Heart left ventricle (tissue), 13 donors: ENCODE measurements at regions not wholly inside any gene's neighbourhood (a gene's known extent, or its start where the extent isn't known, plus 50 kb on each side); places are given as distances from the start of the nearest gene placed in this dataset.

ENCODE experiments used
- POLR2A ChIP-seq, 2 donors: fragments of 450-650 bp; IDR thresholded peaks; one replicate each; pipeline ENCODE4 v1.6.1; 2017; ENCODE audit warnings: antibody characterized with exemption in 2 of 2, mild to moderate bottlenecking in 2 of 2, moderate library complexity in 2 of 2
- TF ChIP-seq, protein P1 (sequence below), 12 donors: fragments of 200-600 bp; sonication (generic) in 4 of 12; IDR thresholded peaks; one replicate each; pipeline versions ENCODE4 v1.5.0 to v1.8.0; 2018 to 2022; ENCODE audit warnings: antibody characterized with exemption in 12 of 12, mild to moderate bottlenecking in 5 of 12
- donor health status: ischemic (EF 13 %, LVEDD 7.1; RV severe dilation, severe dysfunction).
- donor health status: DM: no; HTN: yes; CAD: no.
- donor health status: DM: no; HTN: no; CAD: no.
- donor health status: ischemic (EF 25% LVEDD 6.9; RV normal size, moderate dysfunction).
- donor health status: ischemic (EF 25% LVEDD 5.7; RV mildly dilated, moderate dysfunction).
- donor health status: ischemic (EF 35%, LVEDD 5.7; RV mildly dilated, moderate dysfunction).
- donor health status: nonischemic (EF 11% LVEDD 7.7; RV severe dilation, severe dysfunction).
- donor health status: DM: yes; HTN: yes; CAD: no.
- donor health status: PGD.
- donor health status: ischemic (EF 29% LVEDD 5.4; RV normal size, mild dysfunction).
- donor health status: nonischemic (EF 23%, LVEDD 6.1; RV moderate dilation, normal function).

GRCh38 chr3:146969356-146969755, 364.2 kb upstream of the PLSCR5 start:
- TF ChIP-seq, protein P1, sequence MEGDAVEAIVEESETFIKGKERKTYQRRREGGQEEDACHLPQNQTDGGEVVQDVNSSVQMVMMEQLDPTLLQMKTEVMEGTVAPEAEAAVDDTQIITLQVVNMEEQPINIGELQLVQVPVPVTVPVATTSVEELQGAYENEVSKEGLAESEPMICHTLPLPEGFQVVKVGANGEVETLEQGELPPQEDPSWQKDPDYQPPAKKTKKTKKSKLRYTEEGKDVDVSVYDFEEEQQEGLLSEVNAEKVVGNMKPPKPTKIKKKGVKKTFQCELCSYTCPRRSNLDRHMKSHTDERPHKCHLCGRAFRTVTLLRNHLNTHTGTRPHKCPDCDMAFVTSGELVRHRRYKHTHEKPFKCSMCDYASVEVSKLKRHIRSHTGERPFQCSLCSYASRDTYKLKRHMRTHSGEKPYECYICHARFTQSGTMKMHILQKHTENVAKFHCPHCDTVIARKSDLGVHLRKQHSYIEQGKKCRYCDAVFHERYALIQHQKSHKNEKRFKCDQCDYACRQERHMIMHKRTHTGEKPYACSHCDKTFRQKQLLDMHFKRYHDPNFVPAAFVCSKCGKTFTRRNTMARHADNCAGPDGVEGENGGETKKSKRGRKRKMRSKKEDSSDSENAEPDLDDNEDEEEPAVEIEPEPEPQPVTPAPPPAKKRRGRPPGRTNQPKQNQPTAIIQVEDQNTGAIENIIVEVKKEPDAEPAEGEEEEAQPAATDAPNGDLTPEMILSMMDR (IDR thresholded peaks at IDR 0.05) = no peak
- TF ChIP-seq POLR2A (IDR thresholded peaks at IDR 0.05) = no peak
